ENCODE measurements at regions not wholly inside any gene's neighbourhood (a gene's known extent, or its start where the extent isn't known, plus 50 kb on each side); places are given as distances from the start of the nearest gene placed in this dataset.

DNA sequence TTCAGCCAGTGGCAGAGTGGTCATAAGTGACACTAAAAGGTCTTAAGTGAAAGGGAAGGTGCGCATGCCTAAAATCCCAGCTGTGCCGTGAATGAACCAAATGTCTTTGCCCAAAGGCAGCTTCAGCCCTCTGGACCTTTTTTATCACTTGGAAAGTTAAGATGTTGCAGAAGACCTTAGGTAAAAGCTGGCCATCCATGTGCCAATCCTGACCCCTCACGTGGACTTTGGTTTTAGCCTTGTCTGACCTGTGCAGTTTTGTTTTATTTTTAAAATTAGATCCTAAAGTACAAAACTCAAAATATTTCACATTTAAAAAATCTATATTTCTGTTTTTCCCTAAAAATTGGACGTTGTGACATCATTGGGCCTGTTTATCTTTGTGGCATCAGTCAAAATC, 429.5 kb downstream of the STK39 start:
- TF ChIP-seq TCF7L2 (IDR thresholded peaks at IDR 0.05; ENCODE audit: low read depth, low read length): no peak
- no peak for TF ChIP-seq SIN3A (IDR thresholded peaks at IDR 0.05; ENCODE audit: borderline replicate concordance, insufficient read depth, low read depth, low read length)
- TF ChIP-seq POLR2AphosphoS5 (IDR thresholded peaks at IDR 0.05; ENCODE audit: low read depth, low read length): no peak
- TF ChIP-seq, protein P1, sequence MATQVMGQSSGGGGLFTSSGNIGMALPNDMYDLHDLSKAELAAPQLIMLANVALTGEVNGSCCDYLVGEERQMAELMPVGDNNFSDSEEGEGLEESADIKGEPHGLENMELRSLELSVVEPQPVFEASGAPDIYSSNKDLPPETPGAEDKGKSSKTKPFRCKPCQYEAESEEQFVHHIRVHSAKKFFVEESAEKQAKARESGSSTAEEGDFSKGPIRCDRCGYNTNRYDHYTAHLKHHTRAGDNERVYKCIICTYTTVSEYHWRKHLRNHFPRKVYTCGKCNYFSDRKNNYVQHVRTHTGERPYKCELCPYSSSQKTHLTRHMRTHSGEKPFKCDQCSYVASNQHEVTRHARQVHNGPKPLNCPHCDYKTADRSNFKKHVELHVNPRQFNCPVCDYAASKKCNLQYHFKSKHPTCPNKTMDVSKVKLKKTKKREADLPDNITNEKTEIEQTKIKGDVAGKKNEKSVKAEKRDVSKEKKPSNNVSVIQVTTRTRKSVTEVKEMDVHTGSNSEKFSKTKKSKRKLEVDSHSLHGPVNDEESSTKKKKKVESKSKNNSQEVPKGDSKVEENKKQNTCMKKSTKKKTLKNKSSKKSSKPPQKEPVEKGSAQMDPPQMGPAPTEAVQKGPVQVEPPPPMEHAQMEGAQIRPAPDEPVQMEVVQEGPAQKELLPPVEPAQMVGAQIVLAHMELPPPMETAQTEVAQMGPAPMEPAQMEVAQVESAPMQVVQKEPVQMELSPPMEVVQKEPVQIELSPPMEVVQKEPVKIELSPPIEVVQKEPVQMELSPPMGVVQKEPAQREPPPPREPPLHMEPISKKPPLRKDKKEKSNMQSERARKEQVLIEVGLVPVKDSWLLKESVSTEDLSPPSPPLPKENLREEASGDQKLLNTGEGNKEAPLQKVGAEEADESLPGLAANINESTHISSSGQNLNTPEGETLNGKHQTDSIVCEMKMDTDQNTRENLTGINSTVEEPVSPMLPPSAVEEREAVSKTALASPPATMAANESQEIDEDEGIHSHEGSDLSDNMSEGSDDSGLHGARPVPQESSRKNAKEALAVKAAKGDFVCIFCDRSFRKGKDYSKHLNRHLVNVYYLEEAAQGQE (IDR thresholded peaks at IDR 0.05; ENCODE audit: insufficient read depth in 1 of 2, low read depth in 2 of 2, low read length in 1 of 2): no peak
- TF ChIP-seq, protein P2, sequence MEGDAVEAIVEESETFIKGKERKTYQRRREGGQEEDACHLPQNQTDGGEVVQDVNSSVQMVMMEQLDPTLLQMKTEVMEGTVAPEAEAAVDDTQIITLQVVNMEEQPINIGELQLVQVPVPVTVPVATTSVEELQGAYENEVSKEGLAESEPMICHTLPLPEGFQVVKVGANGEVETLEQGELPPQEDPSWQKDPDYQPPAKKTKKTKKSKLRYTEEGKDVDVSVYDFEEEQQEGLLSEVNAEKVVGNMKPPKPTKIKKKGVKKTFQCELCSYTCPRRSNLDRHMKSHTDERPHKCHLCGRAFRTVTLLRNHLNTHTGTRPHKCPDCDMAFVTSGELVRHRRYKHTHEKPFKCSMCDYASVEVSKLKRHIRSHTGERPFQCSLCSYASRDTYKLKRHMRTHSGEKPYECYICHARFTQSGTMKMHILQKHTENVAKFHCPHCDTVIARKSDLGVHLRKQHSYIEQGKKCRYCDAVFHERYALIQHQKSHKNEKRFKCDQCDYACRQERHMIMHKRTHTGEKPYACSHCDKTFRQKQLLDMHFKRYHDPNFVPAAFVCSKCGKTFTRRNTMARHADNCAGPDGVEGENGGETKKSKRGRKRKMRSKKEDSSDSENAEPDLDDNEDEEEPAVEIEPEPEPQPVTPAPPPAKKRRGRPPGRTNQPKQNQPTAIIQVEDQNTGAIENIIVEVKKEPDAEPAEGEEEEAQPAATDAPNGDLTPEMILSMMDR (IDR thresholded peaks at IDR 0.05): no peak
- ATAC-seq: no peak
- ChIA-PET CTCF (no interaction called here), POLR2A (no interaction called here)
- intact Hi-C loops (cut with micrococcal nuclease; ENCODE audit: unreplicated experiment) (no loop called here), in situ Hi-C loops (cut with HindIII; ENCODE audit: low pct_unique_long_range_greater_than_20kb, low sequenced_read_pairs) (no loop called here)
- Histone ChIP-seq H3K27me3 (ENCODE audit: control insufficient read depth, insufficient read depth, low read length) (no peaks in the 10 kb centered on the region), H3K9me3 (ENCODE audit: control insufficient read depth, insufficient read depth, low read depth, low read length) (no peaks in the 10 kb centered on the region), H3K36me3 (ENCODE audit: control insufficient read depth, insufficient read depth, low read length) (no peaks in the 10 kb centered on the region), H3K4me3 (ENCODE audit: low read depth in 2 of 2, low read length in 2 of 2) (no peak overlapping the region), H3K27ac (ENCODE audit: low read length) (no peak overlapping the region), H3K4me1 (ENCODE audit: control insufficient read depth, insufficient read depth, low read length) (no peaks in the 10 kb centered on the region)
- BruUV-seq (replicated peaks): no TSS peak
- DNase-seq (ENCODE audit: low read depth, low spot score): no peak

DNA sequence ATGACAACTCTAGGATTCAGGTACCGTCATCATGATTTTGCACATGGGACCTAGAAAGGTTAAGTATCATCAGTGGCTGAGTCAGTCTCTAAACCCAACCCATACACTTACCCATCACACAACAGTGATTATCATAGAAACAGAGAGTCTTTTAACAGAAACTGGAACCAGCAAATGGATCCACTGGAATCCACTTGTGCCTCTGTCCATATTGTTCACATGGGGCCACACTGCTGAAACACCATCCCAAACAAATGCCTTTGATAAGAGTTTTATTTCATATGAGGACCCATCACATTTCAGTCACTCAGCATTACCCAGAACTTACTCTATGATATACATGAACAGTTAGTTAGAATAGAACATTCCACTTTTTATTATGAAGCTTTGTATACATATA, 430.0 kb downstream of the STK39 start:
- H3K9me3 ChIP-seq (ENCODE audit: control insufficient read depth, insufficient read depth, low read depth, low read length): no peaks in the 10 kb centered on the region

More for the DNA sequence above, 430.0 kb downstream of the STK39 start:
- Histone ChIP-seq H3K27ac (ENCODE audit: low read length) (no peak overlapping the region), H3K4me3 (ENCODE audit: low read depth in 2 of 2, low read length in 2 of 2) (no peak overlapping the region), H3K36me3 (ENCODE audit: control insufficient read depth, insufficient read depth, low read length) (no peaks in the 10 kb centered on the region), H3K4me1 (ENCODE audit: control insufficient read depth, insufficient read depth, low read length) (no peaks in the 10 kb centered on the region), H3K27me3 (ENCODE audit: control insufficient read depth, insufficient read depth, low read length) (no peaks in the 10 kb centered on the region)
- ChIA-PET POLR2A (no interaction called here), CTCF (no interaction called here)
- DNase-seq (ENCODE audit: low read depth, low spot score) (no peak), ATAC-seq (no peak)
- TF ChIP-seq SIN3A (IDR thresholded peaks at IDR 0.05; ENCODE audit: borderline replicate concordance, insufficient read depth, low read depth, low read length) (no peak), TCF7L2 (IDR thresholded peaks at IDR 0.05; ENCODE audit: low read depth, low read length) (no peak), POLR2AphosphoS5 (IDR thresholded peaks at IDR 0.05; ENCODE audit: low read depth, low read length) (no peak)
- TF ChIP-seq, protein P2 (IDR thresholded peaks at IDR 0.05): no peak
- TF ChIP-seq, protein P1 (IDR thresholded peaks at IDR 0.05; ENCODE audit: insufficient read depth in 1 of 2, low read depth in 2 of 2, low read length in 1 of 2): no peak
- in situ Hi-C loops (cut with HindIII; ENCODE audit: low pct_unique_long_range_greater_than_20kb, low sequenced_read_pairs) (no loop called here), intact Hi-C loops (cut with micrococcal nuclease; ENCODE audit: unreplicated experiment) (no loop called here)
- BruUV-seq (replicated peaks): no TSS peak
